ENCODE measurements at regions not wholly inside any gene's neighbourhood (a gene's known extent, or its start where the extent isn't known, plus 50 kb on each side); places are given as distances from the start of the nearest gene placed in this dataset.
"Not testable (repeated sequence)": the region's sequence is repeated elsewhere in the genome, so short reads cannot be mapped to it uniquely, and the experiment has no call there.

- POLR2A ChIA-PET; BruUV-seq (replicated peaks); H3K27ac Mint-ChIP-seq (ENCODE audit: low read depth, unreplicated experiment); H3K36me3 Mint-ChIP-seq (ENCODE audit: insufficient read depth, unreplicated experiment); H3K4me3 Mint-ChIP-seq (ENCODE audit: unreplicated experiment); CTCF ChIA-PET; H3K27me3 Mint-ChIP-seq (ENCODE audit: insufficient read depth, unreplicated experiment); H3K9me3 Mint-ChIP-seq (ENCODE audit: unreplicated experiment); DNase-seq (ENCODE audit: unreplicated experiment); H3K4me1 Mint-ChIP-seq (ENCODE audit: insufficient read depth, unreplicated experiment); intact Hi-C loops (cut with micrococcal nuclease): not testable (repeated sequence)
Measured at GRCh38 chr15:20012837-20013236, 528.8 kb downstream of the GOLGA6L6 start.

- H3K36me3 Mint-ChIP-seq (ENCODE audit: insufficient read depth, unreplicated experiment); DNase-seq (ENCODE audit: unreplicated experiment); BruUV-seq (replicated peaks); H3K4me1 Mint-ChIP-seq (ENCODE audit: insufficient read depth, unreplicated experiment); H3K4me3 Mint-ChIP-seq (ENCODE audit: unreplicated experiment); POLR2A ChIA-PET; H3K27me3 Mint-ChIP-seq (ENCODE audit: insufficient read depth, unreplicated experiment); H3K9me3 Mint-ChIP-seq (ENCODE audit: unreplicated experiment); intact Hi-C loops (cut with micrococcal nuclease); H3K27ac Mint-ChIP-seq (ENCODE audit: low read depth, unreplicated experiment); CTCF ChIA-PET: not testable (repeated sequence)
Measured at GRCh38 chr15:20010759-20011158, 530.8 kb downstream of the GOLGA6L6 start.

GRCh38 chr15:20009619-20010018 lies 532.0 kb downstream of the GOLGA6L6 start:
- not testable (repeated sequence) for BruUV-seq (replicated peaks)

GRCh38 chr15:20007338-20007737 lies 534.3 kb downstream of the GOLGA6L6 start:
- CTCF ChIA-PET; DNase-seq (ENCODE audit: unreplicated experiment); H3K27ac Mint-ChIP-seq (ENCODE audit: low read depth, unreplicated experiment); H3K4me3 Mint-ChIP-seq (ENCODE audit: unreplicated experiment); H3K27me3 Mint-ChIP-seq (ENCODE audit: insufficient read depth, unreplicated experiment); BruUV-seq (replicated peaks); H3K9me3 Mint-ChIP-seq (ENCODE audit: unreplicated experiment); intact Hi-C loops (cut with micrococcal nuclease); H3K4me1 Mint-ChIP-seq (ENCODE audit: insufficient read depth, unreplicated experiment); H3K36me3 Mint-ChIP-seq (ENCODE audit: insufficient read depth, unreplicated experiment); POLR2A ChIA-PET: not testable (repeated sequence)

More at GRCh38 chr15:20009619-20010018, 532.0 kb downstream of the GOLGA6L6 start:
- POLR2A ChIA-PET; H3K4me1 Mint-ChIP-seq (ENCODE audit: insufficient read depth, unreplicated experiment); H3K9me3 Mint-ChIP-seq (ENCODE audit: unreplicated experiment); intact Hi-C loops (cut with micrococcal nuclease); CTCF ChIA-PET; DNase-seq (ENCODE audit: unreplicated experiment); H3K27ac Mint-ChIP-seq (ENCODE audit: low read depth, unreplicated experiment); H3K4me3 Mint-ChIP-seq (ENCODE audit: unreplicated experiment); H3K27me3 Mint-ChIP-seq (ENCODE audit: insufficient read depth, unreplicated experiment); H3K36me3 Mint-ChIP-seq (ENCODE audit: insufficient read depth, unreplicated experiment): not testable (repeated sequence)

GRCh38 chr15:20003471-20003870 lies 538.1 kb downstream of the GOLGA6L6 start:
- H3K27ac Mint-ChIP-seq (ENCODE audit: low read depth, unreplicated experiment); intact Hi-C loops (cut with micrococcal nuclease); BruUV-seq (replicated peaks); POLR2A ChIA-PET; DNase-seq (ENCODE audit: unreplicated experiment); CTCF ChIA-PET; H3K27me3 Mint-ChIP-seq (ENCODE audit: insufficient read depth, unreplicated experiment); H3K9me3 Mint-ChIP-seq (ENCODE audit: unreplicated experiment); H3K4me3 Mint-ChIP-seq (ENCODE audit: unreplicated experiment); H3K36me3 Mint-ChIP-seq (ENCODE audit: insufficient read depth, unreplicated experiment); H3K4me1 Mint-ChIP-seq (ENCODE audit: insufficient read depth, unreplicated experiment): not testable (repeated sequence)

GRCh38 chr15:20002560-20002959 lies 539.0 kb downstream of the GOLGA6L6 start:
- BruUV-seq (replicated peaks); POLR2A ChIA-PET; DNase-seq (ENCODE audit: unreplicated experiment); H3K36me3 Mint-ChIP-seq (ENCODE audit: insufficient read depth, unreplicated experiment); H3K27me3 Mint-ChIP-seq (ENCODE audit: insufficient read depth, unreplicated experiment); H3K9me3 Mint-ChIP-seq (ENCODE audit: unreplicated experiment); intact Hi-C loops (cut with micrococcal nuclease); H3K27ac Mint-ChIP-seq (ENCODE audit: low read depth, unreplicated experiment); H3K4me3 Mint-ChIP-seq (ENCODE audit: unreplicated experiment); CTCF ChIA-PET; H3K4me1 Mint-ChIP-seq (ENCODE audit: insufficient read depth, unreplicated experiment): not testable (repeated sequence)

GRCh38 chr15:19996574-19997194 lies 544.9 kb downstream of the GOLGA6L6 start:
- H3K9me3 Mint-ChIP-seq (ENCODE audit: unreplicated experiment); DNase-seq (ENCODE audit: unreplicated experiment); BruUV-seq (replicated peaks); CTCF ChIA-PET; H3K27ac Mint-ChIP-seq (ENCODE audit: low read depth, unreplicated experiment); POLR2A ChIA-PET; H3K4me3 Mint-ChIP-seq (ENCODE audit: unreplicated experiment); intact Hi-C loops (cut with micrococcal nuclease); H3K27me3 Mint-ChIP-seq (ENCODE audit: insufficient read depth, unreplicated experiment); H3K4me1 Mint-ChIP-seq (ENCODE audit: insufficient read depth, unreplicated experiment); H3K36me3 Mint-ChIP-seq (ENCODE audit: insufficient read depth, unreplicated experiment): not testable (repeated sequence)

- DNase-seq (ENCODE audit: unreplicated experiment); H3K36me3 Mint-ChIP-seq (ENCODE audit: insufficient read depth, unreplicated experiment); H3K27me3 Mint-ChIP-seq (ENCODE audit: insufficient read depth, unreplicated experiment); intact Hi-C loops (cut with micrococcal nuclease); CTCF ChIA-PET; H3K4me1 Mint-ChIP-seq (ENCODE audit: insufficient read depth, unreplicated experiment); H3K9me3 Mint-ChIP-seq (ENCODE audit: unreplicated experiment); H3K27ac Mint-ChIP-seq (ENCODE audit: low read depth, unreplicated experiment); POLR2A ChIA-PET; H3K4me3 Mint-ChIP-seq (ENCODE audit: unreplicated experiment); BruUV-seq (replicated peaks): not testable (repeated sequence)
Measured at GRCh38 chr15:19995296-19995695, 546.3 kb downstream of the GOLGA6L6 start.
